NCI-H748 treated with DMSO at 0.1 percent for 48 hours (cell line): ENCODE measurements at regions not wholly inside any gene's neighbourhood (a gene's known extent, or its start where the extent isn't known, plus 50 kb on each side); places are given as distances from the start of the nearest gene placed in this dataset.
"Not testable (repeated sequence)": the region's sequence is repeated elsewhere in the genome, so short reads cannot be mapped to it uniquely, and the experiment has no call there.

Experiments
- DNase-seq: peaks from one replicate; lab custom pipeline; 2025; lab: John Stamatoyannopoulos, UW

DNA sequence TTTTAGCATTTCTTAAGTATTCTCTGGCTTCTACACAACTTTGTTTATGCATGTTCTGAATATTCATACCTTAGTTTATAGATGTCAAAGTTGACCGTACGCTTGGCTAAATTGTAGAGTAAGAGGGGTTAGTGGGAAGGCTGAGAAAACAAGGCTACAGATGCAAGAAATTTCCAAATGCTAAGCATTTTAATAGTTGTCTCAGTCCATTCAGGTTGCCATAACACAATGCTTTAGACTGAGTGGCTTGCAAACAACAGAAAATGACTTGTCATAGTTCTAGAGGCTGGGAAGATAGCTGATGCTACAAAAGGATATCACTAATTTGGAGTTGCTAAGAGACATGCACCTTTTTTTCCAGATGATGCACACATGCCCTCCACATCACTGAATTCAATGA is 53.0 kb upstream of the C1QTNF3 start:
- not testable (repeated sequence) for DNase-seq

GRCh38 chr5:34099891-34100290 is 56.9 kb upstream of the C1QTNF3 start:
- DNase-seq: not testable (repeated sequence)

DNA sequence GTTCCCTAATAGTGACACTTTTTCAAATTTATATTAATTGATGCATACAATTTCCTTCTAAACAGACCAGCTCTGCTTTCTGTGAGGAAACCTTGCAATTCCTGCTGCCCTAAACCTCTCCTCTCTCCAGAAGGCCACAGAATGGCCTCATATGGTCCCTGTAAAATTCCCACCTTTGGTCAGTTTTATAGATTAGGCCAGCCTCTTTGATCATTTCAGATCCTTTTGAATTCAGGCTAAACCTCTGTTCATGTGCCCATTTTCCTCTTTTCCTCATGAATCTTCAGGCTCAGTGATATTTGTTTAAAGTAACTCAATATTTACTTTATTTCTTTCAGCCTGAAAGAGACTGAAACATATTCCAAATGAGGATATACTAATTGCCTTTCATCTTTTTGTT is 58.6 kb upstream of the C1QTNF3 start:
- DNase-seq: not testable (repeated sequence)

GRCh38 chr5:34108897-34109296 is 65.9 kb upstream of the C1QTNF3 start:
- DNase-seq: not testable (repeated sequence)

GRCh38 chr5:34124280-34124679 is 81.3 kb upstream of the C1QTNF3 start:
- DNase-seq: not testable (repeated sequence)

- DNase-seq: not testable (repeated sequence)
Measured at GRCh38 chr5:34125354-34125753, 82.3 kb upstream of the C1QTNF3 start.

DNA sequence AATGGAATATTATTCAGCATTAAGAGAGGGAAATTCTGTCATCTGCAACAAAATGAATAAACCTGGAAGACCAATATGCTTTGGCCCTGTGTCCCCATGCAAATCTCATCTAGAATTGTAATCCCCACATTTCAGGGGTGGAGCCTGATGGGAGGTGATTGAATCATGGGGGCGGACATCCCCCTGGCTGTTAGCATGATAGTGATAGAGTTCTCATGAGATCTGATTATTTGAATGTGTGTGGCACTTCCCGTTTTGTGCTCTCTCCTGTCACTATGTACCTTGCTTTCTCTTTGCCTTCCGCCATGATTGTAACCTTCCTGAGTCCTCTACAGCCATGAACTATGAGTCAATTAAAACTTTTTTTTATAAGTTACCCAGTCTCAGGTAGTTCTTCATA is 83.7 kb upstream of the C1QTNF3 start:
- not testable (repeated sequence) for DNase-seq

DNA sequence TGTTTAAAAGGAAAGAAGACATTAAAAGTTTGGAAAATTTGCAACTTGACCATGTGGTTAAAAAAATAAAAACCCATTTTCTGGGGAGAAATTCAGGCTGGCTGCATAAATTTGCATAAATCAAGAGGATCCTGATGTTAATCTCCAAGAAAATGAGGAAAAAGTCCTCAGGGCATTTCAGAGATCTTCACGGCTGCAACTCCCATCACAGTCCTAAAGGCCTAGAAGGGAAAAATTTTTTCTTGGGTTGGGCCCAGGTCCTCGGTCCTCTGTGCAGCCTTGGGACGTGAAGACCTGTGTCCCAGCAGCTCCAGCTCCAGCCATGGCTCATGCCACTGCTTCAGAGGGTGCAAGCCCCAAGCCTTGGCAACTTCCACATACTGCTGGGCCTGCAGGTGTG is 84.8 kb upstream of the C1QTNF3 start:
- not testable (repeated sequence) for DNase-seq

DNA sequence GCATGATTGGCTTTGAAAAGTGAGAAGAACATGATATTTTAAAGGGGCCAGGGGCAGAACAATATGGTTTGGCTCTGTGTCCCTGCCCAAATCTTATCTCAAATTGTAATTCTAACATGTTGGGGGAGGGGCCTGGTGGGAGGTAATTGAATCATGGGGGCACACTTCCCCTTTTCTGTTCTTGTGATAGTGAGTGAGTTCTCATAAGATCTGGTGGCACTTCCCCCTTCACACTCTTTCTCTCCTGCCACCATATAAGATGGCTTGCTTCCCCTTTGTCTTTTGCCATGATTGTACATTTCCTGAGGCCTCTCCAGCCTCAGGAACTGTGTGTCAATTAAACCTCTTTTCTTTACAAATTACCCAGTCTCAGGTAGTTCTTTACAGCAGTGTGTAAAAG is 85.9 kb upstream of the C1QTNF3 start:
- DNase-seq: not testable (repeated sequence)

DNA sequence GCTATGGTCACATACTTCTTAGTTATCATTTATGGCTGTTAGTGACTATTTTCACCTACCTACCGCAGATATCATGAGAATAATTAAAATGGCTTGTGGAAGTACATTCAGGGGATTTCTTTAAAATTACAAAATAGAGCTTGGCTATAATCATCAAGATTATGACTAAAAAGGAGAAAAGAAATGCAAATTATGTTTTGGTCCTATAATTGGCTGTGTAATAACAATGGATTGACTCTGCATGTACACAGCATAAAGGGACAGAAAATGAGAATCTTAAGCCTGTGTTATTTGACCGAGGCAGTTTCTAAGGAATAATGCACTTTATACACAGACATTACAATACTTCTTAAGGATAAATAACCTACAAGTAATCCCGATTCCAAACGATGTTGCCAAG is 112.0 kb upstream of the C1QTNF3 start:
- DNase-seq: not testable (repeated sequence)

- not testable (repeated sequence) for DNase-seq
Measured at GRCh38 chr5:34156703-34157414, 113.8 kb upstream of the C1QTNF3 start.

DNA sequence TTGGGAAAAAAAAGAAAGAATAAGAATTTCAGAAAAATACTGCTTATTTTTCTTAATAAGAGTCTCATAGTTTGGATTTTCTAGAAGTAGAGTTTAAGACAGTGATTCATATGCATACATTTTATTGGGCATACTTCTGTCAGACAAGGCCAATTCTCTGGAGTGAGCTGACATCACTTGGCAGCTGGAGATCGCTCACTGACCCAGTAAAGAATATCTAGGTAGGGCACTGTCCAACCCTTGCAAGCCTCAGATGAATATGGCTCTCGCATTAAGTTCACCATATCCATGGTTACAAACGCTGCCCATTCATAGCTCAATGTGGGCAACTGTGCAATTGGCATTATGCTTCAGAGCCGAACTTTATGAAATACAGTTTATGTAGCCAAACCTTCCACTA is 117.9 kb upstream of the C1QTNF3 start:
- not testable (repeated sequence) for DNase-seq

DNA sequence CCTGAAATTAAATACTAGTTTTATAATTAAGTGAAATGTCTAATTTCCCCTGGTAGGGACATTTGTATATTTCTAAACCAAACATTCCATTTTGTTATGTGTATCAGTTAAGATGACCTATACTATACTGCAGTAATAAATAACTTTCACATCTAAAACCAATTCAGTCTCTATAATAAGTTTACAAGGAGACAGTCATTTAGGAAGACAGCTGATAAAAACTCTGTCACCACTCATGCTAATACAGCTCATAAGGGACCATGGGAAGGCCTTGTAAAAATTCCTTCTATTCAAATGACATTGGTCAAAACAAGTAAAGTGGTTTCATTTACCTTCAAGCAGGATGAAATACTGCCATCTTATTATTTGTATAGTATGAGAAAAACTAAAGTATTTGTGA is 128.4 kb upstream of the C1QTNF3 start:
- DNase-seq: not testable (repeated sequence)

- DNase-seq: not testable (repeated sequence)
Measured at GRCh38 chr5:34179453-34180190, 136.6 kb upstream of the C1QTNF3 start.

DNA sequence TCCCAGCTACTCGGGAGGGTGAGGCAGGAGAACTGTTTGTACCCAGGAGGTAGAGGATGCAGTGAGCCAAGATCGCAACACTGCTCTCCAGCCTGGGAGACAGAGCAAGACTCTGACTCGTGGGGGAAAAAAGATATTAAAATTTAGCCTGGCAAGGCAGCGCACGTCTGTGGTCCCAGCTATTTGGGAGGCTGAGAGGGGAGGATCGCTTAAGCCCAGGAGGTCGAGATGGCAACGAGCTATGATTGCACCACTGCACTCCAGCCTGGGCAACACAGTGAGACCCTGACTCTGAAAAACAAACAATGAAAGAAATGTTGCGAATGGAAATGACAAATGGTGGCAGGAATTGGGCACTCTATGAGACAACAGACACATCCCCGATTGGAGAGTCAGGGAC is 137.2 kb upstream of the C1QTNF3 start:
- DNase-seq: not testable (repeated sequence)

GRCh38 chr5:34180940-34181614 is 138.1 kb upstream of the C1QTNF3 start:
- not testable (repeated sequence) for DNase-seq

DNA sequence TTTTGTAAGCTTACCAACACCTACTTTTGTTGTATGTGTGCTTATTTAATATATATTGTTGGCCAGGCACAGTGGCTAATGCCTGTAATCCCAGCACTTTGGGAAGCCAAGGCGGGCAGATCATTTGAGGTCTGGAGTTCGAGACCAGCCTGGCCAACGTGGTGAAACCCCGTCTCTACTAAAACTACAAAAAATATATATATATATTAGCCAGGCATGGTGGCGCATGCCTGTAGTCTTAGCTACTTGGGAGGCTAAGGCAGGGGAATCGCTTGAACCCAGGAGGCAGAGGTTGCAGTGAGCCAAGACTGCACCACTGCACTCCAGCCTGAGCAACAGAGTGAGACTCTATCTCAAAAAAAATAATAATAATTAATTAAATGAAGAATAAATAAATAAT is 142.0 kb upstream of the C1QTNF3 start:
- DNase-seq: not testable (repeated sequence)

DNA sequence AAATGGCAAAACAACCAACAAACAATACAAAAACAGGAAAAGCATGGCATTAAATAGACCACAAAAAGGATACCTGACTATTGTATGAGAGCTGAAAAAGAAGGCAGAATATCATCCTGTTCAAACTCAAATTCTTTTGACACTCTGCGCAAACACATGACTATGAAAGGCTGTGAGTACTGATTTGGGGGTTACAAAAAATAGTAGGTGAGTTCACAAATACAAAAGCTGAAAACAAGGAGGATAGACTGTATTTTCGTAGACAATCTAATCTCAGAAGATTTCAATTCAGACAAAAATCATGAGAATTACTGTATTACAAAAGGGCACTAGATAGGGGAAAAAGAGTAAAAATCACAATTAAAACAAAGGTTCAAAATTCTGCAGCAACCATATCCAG is 142.6 kb upstream of the C1QTNF3 start:
- not testable (repeated sequence) for DNase-seq

- not testable (repeated sequence) for DNase-seq
Measured at GRCh38 chr5:34186108-34186507, 143.1 kb upstream of the C1QTNF3 start.

DNA sequence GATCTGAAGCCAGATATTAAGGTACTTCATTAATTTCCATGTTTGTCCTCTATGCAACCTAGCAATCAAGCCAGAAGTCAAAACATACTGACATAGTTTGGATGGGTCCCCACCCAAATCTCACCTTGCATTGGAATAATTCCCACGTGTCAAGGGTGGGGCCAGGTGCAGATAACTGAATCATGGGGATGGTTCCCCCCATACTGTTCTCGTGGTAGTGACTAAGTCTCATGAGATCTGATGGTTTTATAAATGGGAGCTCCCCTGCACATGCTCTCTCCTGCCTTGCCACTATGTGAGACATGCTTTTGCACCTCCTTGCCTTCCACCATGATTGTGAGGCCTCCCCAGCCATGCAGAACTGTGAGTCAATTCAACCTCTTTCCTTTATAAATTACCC is 143.9 kb upstream of the C1QTNF3 start:
- not testable (repeated sequence) for DNase-seq

DNA sequence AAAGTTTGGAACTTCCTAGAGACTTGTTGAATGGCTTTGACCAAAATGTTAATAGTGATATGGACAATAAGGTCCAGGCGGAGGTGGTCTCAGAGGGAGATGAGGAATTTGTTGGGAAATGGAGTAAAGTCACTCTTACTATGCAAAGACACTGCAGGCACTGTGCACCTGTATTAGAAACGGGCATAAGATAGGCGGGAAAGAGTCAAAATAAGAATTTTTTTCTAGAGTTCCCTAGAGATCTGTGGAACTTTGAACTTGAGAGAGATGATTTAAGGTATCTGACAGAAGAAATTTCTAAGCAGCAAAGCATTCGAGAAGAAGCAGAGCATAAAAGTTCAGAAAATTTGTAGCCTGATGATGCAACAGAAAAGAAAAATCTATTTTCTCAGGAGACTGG is 144.4 kb upstream of the C1QTNF3 start:
- DNase-seq: not testable (repeated sequence)

DNA sequence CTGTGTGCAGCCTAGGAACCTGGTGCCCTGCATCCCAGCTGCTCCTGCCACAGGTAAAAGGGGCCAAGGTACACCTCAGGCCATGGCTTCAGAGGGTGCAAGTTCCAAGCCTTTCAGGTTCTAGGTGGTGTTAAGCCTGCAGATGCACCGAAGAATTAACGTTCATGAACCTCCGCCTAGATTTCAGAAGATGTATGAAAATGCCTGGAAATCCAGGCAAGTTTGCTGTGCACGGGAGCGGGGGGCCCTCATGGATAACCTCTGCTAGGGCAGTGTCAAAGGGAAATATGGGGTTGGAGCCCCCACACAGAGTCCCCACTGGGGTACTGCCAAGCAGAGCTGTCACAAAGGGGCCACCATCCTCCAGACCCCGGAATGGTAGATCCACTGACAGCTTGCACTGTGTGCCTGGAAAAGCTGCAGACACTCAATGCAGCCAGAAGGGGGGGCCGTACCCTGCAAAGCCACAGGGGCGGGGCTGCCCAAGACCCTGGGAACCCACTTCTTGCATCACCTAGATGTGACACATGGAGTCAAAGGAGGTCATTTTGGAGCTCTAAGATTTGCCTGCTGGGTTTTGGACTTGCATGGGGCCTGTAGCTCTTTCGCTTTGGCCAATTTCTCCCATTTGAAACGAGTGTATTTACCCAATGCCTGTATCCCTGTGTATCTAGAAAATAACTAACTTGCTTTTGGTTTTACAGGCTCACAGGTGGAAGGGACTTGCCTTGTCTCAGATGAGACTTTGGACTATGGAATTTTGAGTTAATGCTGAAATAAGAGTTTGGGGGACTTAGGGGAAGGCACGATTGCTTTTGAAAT is 145.2 kb upstream of the C1QTNF3 start:
- not testable (repeated sequence) for DNase-seq
